Trophoblast cell (in vitro differentiated cells and primary cell): ENCODE measurements at regions not wholly inside any gene's neighbourhood (a gene's known extent, or its start where the extent isn't known, plus 50 kb on each side); places are given as distances from the start of the nearest gene placed in this dataset.

Experiments
- DNase-seq, 2 donors: peaks; one replicate each; pipeline ENCODE4 v3.0.0-alpha.2; 2016
- H2AFZ ChIP-seq: 2 replicates; pipeline ENCODE4 v1.6.1; 2013; ENCODE audit warnings: low read length, moderate library complexity, mild to moderate bottlenecking; ENCODE audit not compliant: insufficient read depth, poor library complexity
- H2AK5ac ChIP-seq: 2 replicates; pipeline ENCODE4 v1.6.1; 2013; ENCODE audit warnings: mild to moderate bottlenecking, low read length
- H2BK120ac ChIP-seq: 2 replicates; pipeline ENCODE4 v1.6.1; 2013; ENCODE audit warnings: low read length, mild to moderate bottlenecking, moderate library complexity; ENCODE audit not compliant: insufficient read depth, poor library complexity
- H2BK12ac ChIP-seq: 2 replicates; pipeline ENCODE4 v1.6.1; 2013; ENCODE audit warnings: mild to moderate bottlenecking, low read length, moderate library complexity
- H2BK5ac ChIP-seq: 2 replicates; pipeline ENCODE4 v1.6.1; 2013; ENCODE audit warnings: low read length, low read depth, moderate library complexity, mild to moderate bottlenecking; ENCODE audit not compliant: poor library complexity
- H3K14ac ChIP-seq: 2 replicates; pipeline ENCODE4 v1.6.1; 2013; ENCODE audit warnings: mild to moderate bottlenecking, low read length
- H3K18ac ChIP-seq: 2 replicates; pipeline ENCODE4 v1.6.1; 2013; ENCODE audit warnings: mild to moderate bottlenecking, low read length
- H3K23ac ChIP-seq: 2 replicates; pipeline ENCODE4 v1.6.1; 2013; ENCODE audit warnings: low read length
- H3K27ac ChIP-seq: 2 replicates; pipeline ENCODE4 v1.5.1; 2013; ENCODE audit warnings: low read depth, mild to moderate bottlenecking, inconsistent platforms, low read length, moderate library complexity
- H3K27me3 ChIP-seq: 2 replicates; pipeline ENCODE4 v1.6.1; 2013; ENCODE audit warnings: inconsistent platforms, mild to moderate bottlenecking, low read length, moderate library complexity; ENCODE audit not compliant: insufficient read depth
- H3K36me3 ChIP-seq, 2 experiments: 1 replicate in 1 of 2; 2 replicates in 1 of 2; pipeline ENCODE4 v1.6.1; 2013; ENCODE audit warnings: low read length in 2 of 2, mild to moderate bottlenecking in 2 of 2, moderate library complexity in 1 of 2; ENCODE audit not compliant: insufficient read depth in 2 of 2, control insufficient read depth in 1 of 2
- H3K4ac ChIP-seq: 2 replicates; pipeline ENCODE4 v1.6.1; 2013; ENCODE audit warnings: low read depth, mild to moderate bottlenecking, low read length, moderate library complexity
- H3K4me1 ChIP-seq, 2 experiments: 1 replicate in 1 of 2; 2 replicates in 1 of 2; pipeline ENCODE4 v1.6.1; 2013; ENCODE audit warnings: low read length in 2 of 2, mild to moderate bottlenecking in 2 of 2, moderate library complexity in 1 of 2; ENCODE audit not compliant: insufficient read depth in 2 of 2, control insufficient read depth in 1 of 2
- H3K4me2 ChIP-seq: 2 replicates; pipeline ENCODE4 v1.6.1; 2013; ENCODE audit warnings: inconsistent platforms, mild to moderate bottlenecking, low read length, moderate library complexity
- H3K4me3 ChIP-seq: 2 replicates; pipeline ENCODE4 v1.5.1; 2013; ENCODE audit warnings: mild to moderate bottlenecking, low read depth, low read length, inconsistent platforms
- H3K79me1 ChIP-seq: one replicate; pipeline ENCODE4 v1.6.1; 2013; ENCODE audit warnings: low read length
- H3K79me2 ChIP-seq: 2 replicates; pipeline ENCODE4 v1.6.1; 2013; ENCODE audit warnings: low read length, mild to moderate bottlenecking; ENCODE audit not compliant: control insufficient read depth, insufficient read depth, poor library complexity
- H3K9ac ChIP-seq: 2 replicates; pipeline ENCODE4 v1.6.1; 2013; ENCODE audit warnings: mild to moderate bottlenecking, low read length
- H3K9me3 ChIP-seq: 2 replicates; pipeline ENCODE4 v1.6.1; 2013; ENCODE audit warnings: low read depth, mild to moderate bottlenecking, control low read depth, inconsistent platforms, low read length; ENCODE audit not compliant: insufficient read depth
- H4K12ac ChIP-seq: 2 replicates; pipeline ENCODE4 v1.6.1; 2013; ENCODE audit warnings: low read depth, mild to moderate bottlenecking, low read length, moderate library complexity
- H4K8ac ChIP-seq: 2 replicates; pipeline ENCODE4 v1.6.1; 2013; ENCODE audit warnings: low read depth, mild to moderate bottlenecking, low read length, moderate library complexity
- H4K91ac ChIP-seq: one replicate; pipeline ENCODE4 v1.6.1; 2013; ENCODE audit warnings: low read depth, mild to moderate bottlenecking, low read length, moderate library complexity
- WGBS: extraction: QIAGEN DNeasy Blood & Tissue Kit; methylation state at CpG from one replicate; pipeline ENCODE4 v1.1.7; 2013; ENCODE audit warnings: missing lambda C conversion rate; ENCODE audit not compliant: insufficient read length, insufficient coverage; ENCODE audit errors: extremely low coverage; 5-methylcytosine and 5-hydroxymethylcytosine counted together

DNA sequence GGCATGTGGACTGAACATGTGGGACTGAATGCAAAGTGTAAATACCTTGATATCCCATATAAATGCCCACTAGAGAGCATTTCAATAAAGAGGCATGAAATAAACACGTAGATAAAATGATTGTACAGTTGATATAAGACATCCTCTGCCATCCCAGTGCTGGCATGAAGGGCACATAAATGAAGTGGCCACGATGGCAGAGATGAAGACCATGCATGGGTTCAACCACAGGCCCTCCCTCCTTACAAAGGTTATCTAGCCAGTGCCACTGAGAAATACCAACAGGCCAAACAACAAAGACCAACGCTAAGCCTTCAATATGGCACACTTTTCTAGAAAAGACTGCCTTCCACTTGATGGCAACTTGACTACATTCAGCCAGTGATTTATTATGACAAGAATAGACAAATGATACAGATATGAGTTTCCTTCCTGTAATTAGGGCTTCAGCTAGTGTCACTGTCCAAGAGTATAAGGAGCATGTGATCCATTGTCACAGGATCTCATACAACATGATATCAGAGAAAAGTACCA lies 493.9 kb upstream of the MAP2 start:
- Histone ChIP-seq H4K12ac (no peak overlapping the region), H3K14ac (no peak overlapping the region), H2BK120ac (no peak overlapping the region), H4K8ac (no peak overlapping the region), H2AFZ (no peak overlapping the region), H2BK5ac (no peak overlapping the region), H3K79me1 (no peaks in the 10 kb centered on the region), H3K4me1 (no peaks in the 10 kb centered on the region), H3K9ac (no peak overlapping the region), H4K91ac (no peak overlapping the region), H3K79me2 (no peaks in the 10 kb centered on the region), H3K9me3 (no peaks in the 10 kb centered on the region), H2AK5ac (no peak overlapping the region), H3K4me3 (no peak overlapping the region), H3K4ac (no peak overlapping the region), H2BK12ac (no peak overlapping the region), H3K36me3 (no peaks in the 10 kb centered on the region), H3K27me3 (no peaks in the 10 kb centered on the region), H3K27ac (no peak overlapping the region), H3K18ac (no peak overlapping the region), H3K23ac (no peak overlapping the region), H3K4me2 (no peak overlapping the region)
- DNase-seq = no peak
- WGBS = no CpG with 5 or more reads among the region's 3 CpGs

DNA sequence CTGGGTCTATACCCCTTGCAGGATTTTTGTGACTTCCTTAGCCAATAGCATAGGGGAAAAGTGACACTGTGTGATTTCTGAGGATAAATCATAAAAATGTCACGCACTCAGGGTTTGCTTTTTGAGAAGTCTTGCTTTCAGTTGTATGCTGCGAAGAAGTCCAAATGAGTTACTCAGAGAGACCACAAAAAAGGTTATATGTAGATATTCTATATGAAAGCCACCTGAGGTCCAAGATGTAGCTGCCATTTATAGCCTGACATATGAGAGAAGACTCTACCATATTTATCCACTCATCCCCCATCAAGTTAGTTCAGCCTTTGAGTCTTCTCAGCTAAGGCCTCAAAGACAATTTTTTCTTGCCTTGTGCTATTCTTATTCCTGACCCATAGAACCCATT lies 488.3 kb upstream of the MAP2 start:
- Histone ChIP-seq H3K9me3 (no peaks in the 10 kb centered on the region), H3K36me3 (no peaks in the 10 kb centered on the region), H2BK120ac (no peak overlapping the region), H4K12ac (no peak overlapping the region), H3K18ac (no peak overlapping the region), H3K4ac (no peak overlapping the region), H3K4me2 (no peak overlapping the region), H2BK12ac (no peak overlapping the region), H3K4me3 (no peak overlapping the region), H3K27ac (no peak overlapping the region), H3K9ac (no peak overlapping the region), H3K14ac (no peak overlapping the region), H3K23ac (no peak overlapping the region), H3K4me1 (no peaks in the 10 kb centered on the region), H3K79me1 (no peaks in the 10 kb centered on the region), H2AFZ (no peak overlapping the region), H3K79me2 (no peaks in the 10 kb centered on the region), H4K91ac (no peak overlapping the region), H3K27me3 (no peaks in the 10 kb centered on the region), H2BK5ac (no peak overlapping the region), H2AK5ac (no peak overlapping the region), H4K8ac (no peak overlapping the region)
- no peak for DNase-seq
- no CpG with 5 or more reads among the region's 2 CpGs for WGBS

DNA sequence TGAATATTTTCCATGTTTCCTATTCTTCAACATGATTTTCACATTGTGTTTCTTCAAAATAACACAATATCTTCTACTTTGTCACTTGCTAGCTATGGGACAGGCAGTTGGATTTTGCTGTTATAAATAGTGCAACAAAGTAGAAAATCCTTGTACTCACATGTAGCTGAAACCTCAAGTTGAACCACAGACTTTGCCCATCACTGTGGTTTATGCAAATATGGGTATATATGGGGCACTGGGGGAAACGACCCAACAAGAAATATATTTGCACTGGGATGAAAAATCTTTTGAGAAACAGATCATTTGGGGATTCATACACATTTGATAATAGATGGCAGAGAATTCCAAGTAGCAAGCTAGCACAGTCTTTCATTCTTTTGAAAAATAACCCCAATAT lies 486.3 kb upstream of the MAP2 start:
- H4K12ac ChIP-seq = no peak overlapping the region
- no peak overlapping the region for H3K27ac ChIP-seq
- no peak for DNase-seq
- no peaks in the 10 kb centered on the region for H3K9me3 ChIP-seq
- H2BK120ac ChIP-seq = no peak overlapping the region
- no peaks in the 10 kb centered on the region for H3K4me1 ChIP-seq
- no peak overlapping the region for H2BK12ac ChIP-seq
- H3K9ac ChIP-seq = no peak overlapping the region
- WGBS = no CpG with 5 or more reads among the region's 1 CpG
- no peak overlapping the region for H4K91ac ChIP-seq
- H3K36me3 ChIP-seq = no peaks in the 10 kb centered on the region
- no peak overlapping the region for H3K4me2 ChIP-seq
- no peaks in the 10 kb centered on the region for H3K27me3 ChIP-seq
- H4K8ac ChIP-seq = no peak overlapping the region
- no peak overlapping the region for H2AFZ ChIP-seq
- no peak overlapping the region for H2BK5ac ChIP-seq
- no peak overlapping the region for H3K14ac ChIP-seq
- no peaks in the 10 kb centered on the region for H3K79me2 ChIP-seq
- H3K23ac ChIP-seq = no peak overlapping the region
- H2AK5ac ChIP-seq = no peak overlapping the region
- no peak overlapping the region for H3K4ac ChIP-seq
- no peak overlapping the region for H3K4me3 ChIP-seq
- no peaks in the 10 kb centered on the region for H3K79me1 ChIP-seq
- no peak overlapping the region for H3K18ac ChIP-seq

DNA sequence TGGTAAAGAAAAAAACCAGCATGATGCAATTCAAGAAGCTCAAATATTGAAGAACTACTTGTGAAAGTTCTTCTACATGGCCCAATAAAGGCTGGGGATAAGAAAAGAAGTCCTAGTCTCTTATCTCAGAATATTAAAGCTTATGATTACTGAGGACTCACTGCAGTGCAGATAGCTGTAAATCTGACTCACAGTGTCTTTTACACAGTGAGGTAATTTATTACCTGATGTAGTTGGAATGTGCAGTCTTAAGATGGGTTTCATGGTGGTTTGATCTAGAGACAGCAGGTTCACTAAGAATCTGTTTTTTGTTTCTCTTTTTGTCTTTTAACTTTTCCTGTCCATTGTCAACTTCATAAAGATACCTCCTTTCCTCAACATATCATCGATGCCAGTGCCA lies 484.0 kb upstream of the MAP2 start:
- H3K4me3 ChIP-seq = no peak overlapping the region
- no peaks in the 10 kb centered on the region for H3K27me3 ChIP-seq
- H2AFZ ChIP-seq = no peak overlapping the region
- no peak overlapping the region for H3K4ac ChIP-seq
- H3K4me2 ChIP-seq = no peak overlapping the region
- no peak overlapping the region for H3K27ac ChIP-seq
- no peak overlapping the region for H2BK12ac ChIP-seq
- H3K23ac ChIP-seq = no peak overlapping the region
- H3K79me2 ChIP-seq = no peaks in the 10 kb centered on the region
- no peak overlapping the region for H4K12ac ChIP-seq
- H3K79me1 ChIP-seq = no peaks in the 10 kb centered on the region
- DNase-seq = peak in 1 of 2 donors; percentile 59
- no CpG with 5 or more reads among the region's 1 CpG for WGBS
- no peak overlapping the region for H2BK5ac ChIP-seq
- H3K18ac ChIP-seq = no peak overlapping the region
- H3K9me3 ChIP-seq = no peaks in the 10 kb centered on the region
- no peak overlapping the region for H4K91ac ChIP-seq
- H3K14ac ChIP-seq = no peak overlapping the region
- H2BK120ac ChIP-seq = no peak overlapping the region
- no peak overlapping the region for H2AK5ac ChIP-seq
- H3K9ac ChIP-seq = no peak overlapping the region
- no peak overlapping the region for H4K8ac ChIP-seq
- H3K4me1 ChIP-seq = no peaks in the 10 kb centered on the region
- H3K36me3 ChIP-seq = no peaks in the 10 kb centered on the region
